GM10248 (cell line): ENCODE measurements at regions not wholly inside any gene's neighbourhood (a gene's known extent, or its start where the extent isn't known, plus 50 kb on each side); places are given as distances from the start of the nearest gene placed in this dataset.

ENCODE experiments used
- CTCF ChIA-PET: fragments of 300-600 bp; sonication (Branson Sonifier 250); formaldehyde crosslinking; extraction: SDS; loops from one replicate; lab custom pipeline; 2021; ENCODE audit warnings: antibody characterized with exemption; lab: Yijun Ruan, JAX
- POLR2A ChIA-PET: fragments of 350-650 bp; sonication (Branson Sonifier 250); formaldehyde crosslinking; extraction: SDS; loops from one replicate; lab custom pipeline; 2020; ENCODE audit warnings: antibody characterized with exemption; lab: Yijun Ruan, JAX
- DNase-seq: peaks from one replicate; pipeline ENCODE4 v3.0.0; 2012; ENCODE audit errors: extremely low spot score
- CTCF ChIP-seq: IDR thresholded peaks from 2 replicates; pipeline ENCODE4 v1.5.1; 2012; ENCODE audit warnings: mild to moderate bottlenecking, low read depth; ENCODE audit errors: extremely low read depth, missing control alignments, control extremely low read depth

- DNase-seq = no peak
- POLR2A ChIA-PET = no interaction called here
- CTCF ChIA-PET = no interaction called here
- no peak for TF ChIP-seq CTCF
Measured at GRCh38 chr5:57549566-57549965, 67.0 kb upstream of the ACTBL2 start.

GRCh38 chr5:57540823-57541222 is 58.2 kb upstream of the ACTBL2 start:
- no peak for DNase-seq
- ChIA-PET POLR2A (no interaction called here), CTCF (interaction anchor here (0.6 kb wide), 1 partner anchor 843 kb away, joined by 3 read pairs; no protein-coding TSS in a partner anchor)
- TF ChIP-seq CTCF = no peak

- CTCF ChIA-PET = interaction anchor here (1.2 kb wide), 1 partner anchor 14 kb away, joined by 3 read pairs; no protein-coding TSS in a partner anchor
- POLR2A ChIA-PET = no interaction called here
- no peak for DNase-seq
- TF ChIP-seq CTCF = no peak
Measured at GRCh38 chr5:57539281-57539701, 56.7 kb upstream of the ACTBL2 start.

- POLR2A ChIA-PET = no interaction called here
- no peak for DNase-seq
- CTCF ChIA-PET = no interaction called here
- no peak for TF ChIP-seq CTCF
Measured at GRCh38 chr5:57538341-57538955, 55.8 kb upstream of the ACTBL2 start.

- ChIA-PET POLR2A (no interaction called here), CTCF (no interaction called here)
- no peak for DNase-seq
- TF ChIP-seq CTCF = no peak
Measured at GRCh38 chr5:57537811-57538210, 55.2 kb upstream of the ACTBL2 start.

- CTCF ChIA-PET = no interaction called here
- POLR2A ChIA-PET = no interaction called here
- DNase-seq = no peak
- TF ChIP-seq CTCF = no peak
Measured at GRCh38 chr5:57532513-57533497, 50.2 kb upstream of the ACTBL2 start.
